AG10803 (cell line): ENCODE measurements at regions not wholly inside any gene's neighbourhood (a gene's known extent, or its start where the extent isn't known, plus 50 kb on each side); places are given as distances from the start of the nearest gene placed in this dataset.

Source experiments
- DNase-seq: peaks from one replicate; pipeline ENCODE4 v3.0.0; 2010; ENCODE audit warnings: low read depth
- H3K4me3 ChIP-seq: 2 replicates; pipeline ENCODE4 v1.5.1; 2011; ENCODE audit warnings: mild to moderate bottlenecking, low read length, control low read depth
- CTCF ChIP-seq: conservative IDR thresholded peaks from 2 replicates; pipeline ENCODE4 v1.5.1; 2011; ENCODE audit warnings: mild to moderate bottlenecking, low read length, control low read depth, inconsistent platforms

GRCh38 chr16:85250609-85251223, 138.4 kb upstream of the CIBAR2 start:
- peak; percentile 69 for DNase-seq
- TF ChIP-seq CTCF: no peak
- H3K4me3 ChIP-seq: no peak overlapping the region

- no peak for DNase-seq
- H3K4me3 ChIP-seq: no peak overlapping the region
- no peak for TF ChIP-seq CTCF
Measured at GRCh38 chr16:85251225-85251760, 139.0 kb upstream of the CIBAR2 start.

- no peak overlapping the region for H3K4me3 ChIP-seq
- TF ChIP-seq CTCF: no peak
- no peak for DNase-seq
Measured at GRCh38 chr16:85252014-85252413, 139.7 kb upstream of the CIBAR2 start.

- TF ChIP-seq CTCF: no peak
- DNase-seq: no peak
- H3K4me3 ChIP-seq: no peak overlapping the region
Measured at GRCh38 chr16:85252461-85252860, 140.2 kb upstream of the CIBAR2 start.

- peak; percentile 83 for TF ChIP-seq CTCF
- DNase-seq: peak; percentile 37
- H3K4me3 ChIP-seq: no peak overlapping the region
Measured at GRCh38 chr16:85253084-85253941, 141.0 kb upstream of the CIBAR2 start.

- H3K4me3 ChIP-seq: no peak overlapping the region
- no peak for DNase-seq
- TF ChIP-seq CTCF: no peak
Measured at GRCh38 chr16:85254051-85254450, 141.8 kb upstream of the CIBAR2 start.
